ENCODE measurements at regions not wholly inside any gene's neighbourhood (a gene's known extent, or its start where the extent isn't known, plus 50 kb on each side); places are given as distances from the start of the nearest gene placed in this dataset.

GRCh38 chr14:51512316-51512715 is 139.4 kb upstream of the FRMD6 start:
- no peak for DNase-seq (ENCODE audit: low read depth in 2 of 2)

GRCh38 chr14:51513281-51513680 is 138.4 kb upstream of the FRMD6 start:
- no peak for DNase-seq (ENCODE audit: low read depth in 2 of 2)

- DNase-seq (ENCODE audit: low read depth in 2 of 2) = no peak
These were observed 137.8 kb upstream of the FRMD6 start for GRCh38 chr14:51513933-51514332.

GRCh38 chr14:51515611-51516010 is 136.1 kb upstream of the FRMD6 start:
- no peak for DNase-seq (ENCODE audit: low read depth in 2 of 2)

DNA sequence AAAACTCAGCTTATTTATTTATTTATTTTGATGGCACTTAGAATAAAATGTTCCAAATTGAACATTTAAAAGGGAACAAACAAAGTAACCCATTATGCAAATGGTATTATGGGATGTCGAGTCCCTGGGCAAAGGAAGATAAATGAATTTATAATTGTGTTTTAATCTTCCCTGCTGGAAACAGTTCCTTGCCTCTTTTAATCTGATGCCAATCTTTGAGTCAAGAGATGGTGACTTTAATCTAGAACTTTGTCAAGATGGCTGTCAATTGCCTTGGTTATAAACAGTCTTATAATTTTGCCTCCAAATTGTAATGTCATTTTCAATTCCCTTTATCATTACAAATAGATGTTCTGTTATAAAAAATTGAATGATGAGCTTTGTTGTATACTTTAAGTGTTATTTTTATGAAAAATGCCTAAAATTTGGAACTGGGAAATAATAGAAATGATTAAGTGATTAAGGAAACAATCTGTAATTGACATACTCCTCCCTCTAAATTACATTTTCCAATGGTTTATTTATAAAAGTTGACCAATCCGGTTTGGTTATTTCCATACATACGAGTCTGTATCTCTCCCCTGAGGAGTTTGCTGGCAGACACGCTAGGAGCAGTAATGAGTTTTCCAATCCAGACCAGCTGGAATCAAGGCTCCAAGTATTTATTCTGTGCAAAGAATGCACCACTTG is 134.9 kb upstream of the FRMD6 start:
- no peak for DNase-seq (ENCODE audit: low read depth in 2 of 2)

GRCh38 chr14:51518280-51518679 is 133.4 kb upstream of the FRMD6 start:
- DNase-seq (ENCODE audit: low read depth in 2 of 2) = no peak

DNA sequence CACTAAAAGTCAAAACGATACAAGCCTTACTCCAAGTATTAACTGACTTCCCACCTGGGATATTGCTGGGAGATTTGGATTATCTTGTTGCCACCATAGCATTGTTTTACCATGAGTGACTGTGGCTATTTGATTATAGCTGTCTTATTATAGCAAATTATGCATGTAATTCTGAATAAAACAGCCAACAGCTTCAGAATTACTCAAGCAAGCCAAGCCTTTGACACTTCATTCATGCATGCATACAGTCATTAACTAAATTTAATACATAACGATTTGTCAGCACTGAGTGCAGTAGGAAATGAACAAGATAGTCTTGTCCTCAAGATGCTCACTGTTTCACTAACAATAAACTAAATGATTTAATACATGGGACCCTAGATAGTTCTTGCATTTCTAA is 133.0 kb upstream of the FRMD6 start:
- DNase-seq (ENCODE audit: low read depth in 2 of 2) = no peak

GRCh38 chr14:51520087-51520486 is 131.6 kb upstream of the FRMD6 start:
- no peak for DNase-seq (ENCODE audit: low read depth in 2 of 2)

- DNase-seq (ENCODE audit: low read depth in 2 of 2) = no peak
These were observed 129.9 kb upstream of the FRMD6 start for GRCh38 chr14:51521764-51522163.

- DNase-seq (ENCODE audit: low read depth in 2 of 2) = no peak
These were observed 128.5 kb upstream of the FRMD6 start for GRCh38 chr14:51523243-51523642.

DNA sequence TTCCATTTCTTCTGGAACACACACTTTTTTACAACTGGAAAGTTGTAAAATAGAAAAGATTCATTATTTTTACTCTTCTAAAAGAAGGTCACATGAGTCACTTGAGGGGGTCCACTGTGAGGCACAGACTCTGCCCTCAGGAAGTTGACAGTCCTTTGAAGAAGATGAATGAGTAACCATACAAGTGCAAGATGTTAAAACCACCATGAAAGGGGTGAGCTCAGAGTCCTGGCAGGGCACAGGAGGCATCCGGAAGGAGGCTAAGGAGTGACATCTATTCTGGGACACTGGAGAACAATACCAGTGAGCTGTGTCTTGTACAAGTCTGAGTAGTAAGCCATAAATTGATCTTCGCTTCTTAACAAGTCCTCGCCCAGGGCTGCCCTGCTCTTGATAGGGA is 126.0 kb upstream of the FRMD6 start:
- DNase-seq (ENCODE audit: low read depth in 2 of 2) = no peak

DNA sequence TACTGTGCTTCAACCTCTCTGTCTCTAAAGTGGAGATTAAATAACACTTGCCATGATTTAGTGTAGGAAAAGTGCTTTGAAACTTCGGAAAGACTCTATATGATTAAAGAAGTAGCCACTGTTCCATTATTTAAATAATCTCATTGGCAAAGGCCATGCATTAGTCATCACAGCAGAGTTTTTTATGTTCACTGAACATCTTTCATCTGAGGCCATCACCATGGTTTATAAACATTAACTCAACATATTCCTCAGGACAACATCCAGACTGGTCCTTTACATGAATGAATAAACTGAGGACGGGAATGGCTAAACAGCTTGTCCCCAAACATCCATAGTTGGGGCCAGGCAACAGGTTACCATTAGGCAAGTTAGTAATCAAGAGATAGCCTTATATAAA is 124.6 kb upstream of the FRMD6 start:
- DNase-seq (ENCODE audit: low read depth in 2 of 2) = no peak

DNA sequence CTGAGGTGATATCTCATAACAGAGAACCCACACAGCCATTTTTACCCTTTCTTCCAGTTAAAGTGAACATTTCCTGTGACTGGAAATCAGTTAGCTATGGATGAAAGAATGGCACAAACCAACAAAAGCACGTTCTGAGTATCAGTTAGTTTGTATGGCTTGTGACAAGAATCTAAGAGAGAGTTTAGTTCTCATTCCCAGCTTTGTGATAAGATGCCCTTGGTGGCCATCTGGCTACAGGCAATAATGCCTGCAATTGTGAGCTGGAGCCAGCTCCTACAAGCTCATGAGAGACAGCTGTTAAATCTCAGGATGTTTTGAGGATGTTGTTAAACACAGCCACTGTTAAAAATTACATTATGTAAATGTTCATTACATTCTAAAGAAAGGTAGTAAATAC is 122.0 kb upstream of the FRMD6 start:
- no peak for DNase-seq (ENCODE audit: low read depth in 2 of 2)

GRCh38 chr14:51533160-51533559 is 118.5 kb upstream of the FRMD6 start:
- no peak for DNase-seq (ENCODE audit: low read depth in 2 of 2)

- no peak for DNase-seq (ENCODE audit: low read depth in 2 of 2)
These were observed 117.7 kb upstream of the FRMD6 start for GRCh38 chr14:51533872-51534553.

- DNase-seq (ENCODE audit: low read depth in 2 of 2) = no peak
These were observed 117.1 kb upstream of the FRMD6 start for GRCh38 chr14:51534610-51535011.

DNA sequence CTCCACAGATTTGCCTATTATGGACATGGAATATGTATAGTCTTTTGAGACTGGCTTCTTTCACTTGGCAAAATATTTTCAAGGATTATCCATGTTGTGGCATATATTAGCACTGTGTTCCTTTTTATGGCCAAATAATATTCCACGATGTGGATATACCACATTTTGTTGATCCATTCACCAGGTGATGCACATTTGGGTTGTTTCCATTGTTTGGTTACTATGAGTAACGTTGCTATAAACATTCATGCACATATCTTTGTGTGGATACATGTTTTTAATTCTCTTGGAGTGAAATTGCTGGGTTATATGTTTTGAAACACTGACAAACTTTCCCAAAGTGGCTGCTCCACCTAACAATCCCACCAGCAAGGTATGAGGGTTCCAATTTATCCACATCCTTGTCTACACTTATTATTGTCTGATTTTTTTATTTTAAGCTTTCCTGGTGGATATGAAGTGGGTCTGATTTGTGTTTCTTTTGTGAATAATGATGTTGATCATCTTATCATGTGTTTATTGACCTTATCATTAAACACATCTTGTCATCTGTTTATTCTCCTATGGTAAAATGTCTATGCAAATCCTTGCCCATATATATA is 116.2 kb upstream of the FRMD6 start:
- no peak for DNase-seq (ENCODE audit: low read depth in 2 of 2)

DNA sequence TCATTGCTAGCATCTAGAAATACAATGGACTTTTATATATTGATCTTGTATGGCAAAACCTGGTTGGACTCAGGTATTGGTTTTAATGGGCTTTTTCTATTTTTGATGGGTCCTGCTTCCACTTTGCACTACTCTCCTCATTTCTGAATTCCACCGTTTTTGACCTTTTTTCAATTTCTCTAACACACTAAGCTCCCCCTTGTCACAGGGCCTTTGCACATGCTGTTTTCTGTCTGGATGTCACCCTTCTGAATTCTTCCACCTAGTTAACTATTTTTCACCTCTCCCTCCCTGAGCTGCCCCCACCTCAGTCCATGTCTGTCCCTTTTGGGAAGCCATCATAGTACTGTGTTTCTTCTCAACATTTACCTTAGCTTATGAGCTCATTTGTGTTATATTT is 112.7 kb upstream of the FRMD6 start:
- DNase-seq (ENCODE audit: low read depth in 2 of 2) = no peak

- DNase-seq (ENCODE audit: low read depth in 2 of 2) = no peak
These were observed 112.1 kb upstream of the FRMD6 start for GRCh38 chr14:51539571-51540037.

GRCh38 chr14:51540364-51540763 is 111.3 kb upstream of the FRMD6 start:
- DNase-seq (ENCODE audit: low read depth in 2 of 2) = no peak

- DNase-seq (ENCODE audit: low read depth in 2 of 2) = no peak
These were observed 107.2 kb upstream of the FRMD6 start for GRCh38 chr14:51544471-51544870.

DNA sequence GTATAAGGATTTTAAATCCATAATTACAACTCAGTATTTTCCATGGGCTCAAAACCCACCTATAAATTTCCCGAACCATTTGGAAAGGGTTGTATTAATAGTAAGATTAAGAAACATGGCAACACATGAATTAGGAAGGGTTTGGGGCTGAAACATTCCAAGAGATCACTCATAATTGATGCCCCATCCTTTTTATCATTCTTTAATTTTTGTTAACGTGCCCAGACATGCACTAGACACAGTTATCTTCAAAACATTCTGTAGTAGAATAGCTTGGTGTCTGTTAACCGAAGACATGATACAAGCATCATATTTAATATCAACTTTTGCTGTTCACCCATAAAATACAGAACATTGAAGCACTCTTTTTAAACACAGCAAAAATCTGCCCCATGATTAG is 106.8 kb upstream of the FRMD6 start:
- no peak for DNase-seq (ENCODE audit: low read depth in 2 of 2)

DNA sequence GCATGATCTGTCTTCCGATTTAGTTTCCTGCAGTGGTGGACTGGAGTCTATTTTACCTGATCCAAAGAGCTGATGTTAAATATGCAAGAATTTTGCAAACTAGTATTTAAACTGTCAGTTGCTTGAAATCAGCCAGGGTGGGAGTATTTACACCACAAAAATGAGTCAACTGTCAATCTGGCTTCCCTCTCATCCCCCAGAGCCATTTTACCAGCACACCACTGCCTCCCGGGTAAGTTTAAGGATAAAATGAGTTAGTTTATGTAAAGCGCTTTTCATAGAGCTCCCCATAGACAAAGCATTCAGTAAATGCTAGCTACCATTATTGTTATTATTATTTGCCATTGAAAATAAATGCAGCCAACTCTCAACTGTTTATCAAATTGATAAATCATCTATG is 106.3 kb upstream of the FRMD6 start:
- DNase-seq (ENCODE audit: low read depth in 2 of 2) = no peak

Data from stimulated activated CD8-positive, alpha-beta memory T cell treated with anti-CD3 and anti-CD28 coated beads, Interleukin-2, amount 100 ng/mL, for 48 hours (primary cell).